SU-DHL-6 (cell line): ENCODE measurements at regions not wholly inside any gene's neighbourhood (a gene's known extent, or its start where the extent isn't known, plus 50 kb on each side); places are given as distances from the start of the nearest gene placed in this dataset.

Experiments used
- H2AFZ ChIP-seq: fragments of 200-600 bp; sonication (generic); 2 replicates; pipeline ENCODE4 v1.6.1; 2014; ENCODE audit warnings: low read depth, mild to moderate bottlenecking, moderate library complexity, mixed read lengths, antibody characterized with exemption, low read length; ENCODE audit not compliant: severe bottlenecking
- H3F3A ChIP-seq: fragments of 200-600 bp; shearing (Covaris generic); 2 replicates; pipeline ENCODE4 v1.6.0; 2016; ENCODE audit warnings: antibody characterized with exemption, mild to moderate bottlenecking; ENCODE audit not compliant: insufficient read depth
- H3K27ac ChIP-seq: fragments of 200-600 bp; sonication (generic); 2 replicates; pipeline ENCODE4 v1.5.1; 2016; ENCODE audit warnings: low read depth, mild to moderate bottlenecking, low read length, moderate library complexity, mixed read lengths
- H3K27me3 ChIP-seq: fragments of 200-600 bp; sonication (generic), shearing (Covaris generic); 2 replicates; pipeline ENCODE4 v1.6.0; 2014; ENCODE audit warnings: mild to moderate bottlenecking, low read length
- H3K36me3 ChIP-seq: fragments of 200-600 bp; sonication (generic); 2 replicates; pipeline ENCODE4 v1.6.1; 2014; ENCODE audit warnings: mild to moderate bottlenecking, low read length, mixed read lengths
- H3K4me2 ChIP-seq: fragments of 300-600, 200-600 bp; shearing (Covaris generic), sonication (generic); 2 replicates; pipeline ENCODE4 v1.6.0; 2014; ENCODE audit warnings: low read length, low read depth, mild to moderate bottlenecking; ENCODE audit not compliant: poor library complexity, severe bottlenecking
- H3K4me3 ChIP-seq: fragments of 200-600 bp; sonication (generic); 2 replicates; pipeline ENCODE4 v1.5.1; 2014; ENCODE audit warnings: antibody characterized with exemption, low read length, mild to moderate bottlenecking, mixed read lengths; ENCODE audit not compliant: insufficient read depth, poor library complexity, severe bottlenecking
- H3K79me2 ChIP-seq: fragments of 200-600 bp; sonication (generic); 2 replicates; pipeline ENCODE4 v1.6.1; 2014; ENCODE audit warnings: mild to moderate bottlenecking, low read length, moderate library complexity; ENCODE audit not compliant: insufficient read depth
- H3K9ac ChIP-seq: fragments of 200-600 bp; sonication (generic); 2 replicates; pipeline ENCODE4 v1.7.0; 2014; ENCODE audit warnings: mild to moderate bottlenecking, low read length
- H3K9me2 ChIP-seq: fragments of 200-600 bp; sonication (generic); replicated peaks from 2 replicates; pipeline ENCODE4 v1.6.1; 2014; ENCODE audit warnings: low read length; ENCODE audit not compliant: insufficient read depth
- H3K9me3 ChIP-seq: fragments of 200-600 bp; sonication (generic); 2 replicates; pipeline ENCODE4 v1.6.1; 2014; ENCODE audit warnings: low read length, mixed read lengths; ENCODE audit not compliant: insufficient read depth
- H4K20me1 ChIP-seq: fragments of 200-600 bp; sonication (generic); 2 replicates; pipeline ENCODE4 v1.6.1; 2014; ENCODE audit warnings: low read depth, mild to moderate bottlenecking, antibody characterized with exemption, low read length, moderate library complexity, mixed read lengths
- CTCF ChIP-seq: fragments of 200-600 bp; sonication (generic); IDR thresholded peaks from one replicate; pipeline ENCODE4 v1.5.1; 2017; ENCODE audit warnings: antibody characterized with exemption, mild to moderate bottlenecking, low read length, moderate library complexity; ENCODE audit not compliant: insufficient read depth, poor library complexity, severe bottlenecking
- EZH2phosphoT487 ChIP-seq: fragments of 200-600 bp; sonication (generic), shearing (Covaris generic); conservative IDR thresholded peaks from 2 replicates; pipeline ENCODE4 v1.6.1; 2018; ENCODE audit warnings: mild to moderate bottlenecking, antibody characterized with exemption, low read length, moderate library complexity, mixed read lengths

DNA sequence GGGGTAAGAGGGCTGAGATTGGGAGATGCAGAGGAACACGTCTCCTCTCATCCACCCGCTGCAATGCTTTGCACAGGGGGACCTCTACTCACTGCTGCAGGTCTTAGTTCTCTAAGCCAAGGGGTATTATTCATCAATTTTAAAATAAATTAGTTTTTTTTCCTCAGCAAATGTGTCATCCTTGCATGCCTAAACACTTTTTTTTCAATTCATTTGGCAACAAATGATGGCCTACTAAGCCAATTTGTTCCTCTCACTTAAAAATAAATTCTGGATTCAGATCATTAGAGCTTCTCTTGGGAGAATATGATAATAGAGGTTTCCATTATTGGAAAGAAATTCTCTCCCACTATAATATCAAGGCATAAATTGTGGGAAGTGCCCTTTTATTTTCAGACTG lies 338.3 kb downstream of the IRX1 start:
- H3K36me3 ChIP-seq = no peaks in the 10 kb centered on the region
- no peaks in the 10 kb centered on the region for H3K27me3 ChIP-seq
- H2AFZ ChIP-seq = no peak overlapping the region
- H3F3A ChIP-seq = no peaks in the 10 kb centered on the region
- H3K4me2 ChIP-seq = no peak overlapping the region
- H3K79me2 ChIP-seq = no peaks in the 10 kb centered on the region
- H3K27ac ChIP-seq = no peak overlapping the region
- H3K4me3 ChIP-seq = no peak overlapping the region
- TF ChIP-seq EZH2phosphoT487 = no peak
- TF ChIP-seq CTCF = no peak
- H3K9ac ChIP-seq = no peak overlapping the region
- no peaks in the 10 kb centered on the region for H3K9me2 ChIP-seq
- H4K20me1 ChIP-seq = no peaks in the 10 kb centered on the region
- no peaks in the 10 kb centered on the region for H3K9me3 ChIP-seq

DNA sequence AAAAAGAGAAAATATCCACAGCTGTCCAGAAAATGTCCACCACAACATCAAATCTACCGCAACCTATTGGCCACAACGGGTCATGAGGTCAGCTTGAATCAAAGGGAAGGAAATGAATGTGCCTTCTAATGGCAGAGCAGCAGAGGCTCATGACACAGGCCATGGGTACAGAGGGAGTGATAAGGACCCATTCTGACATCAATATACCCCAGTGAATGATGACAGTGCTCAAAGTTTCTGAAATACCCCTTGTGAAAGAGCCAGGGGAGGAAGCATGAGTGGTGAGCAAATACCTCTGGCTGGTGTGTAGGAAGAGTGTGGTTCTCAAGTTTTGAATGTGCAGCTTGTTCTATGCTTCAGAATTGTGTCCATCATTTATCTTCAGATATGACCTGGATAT lies 348.2 kb downstream of the IRX1 start:
- no peak overlapping the region for H3K27ac ChIP-seq
- H3K36me3 ChIP-seq = no peaks in the 10 kb centered on the region
- no peak overlapping the region for H2AFZ ChIP-seq
- H4K20me1 ChIP-seq = no peaks in the 10 kb centered on the region
- no peaks in the 10 kb centered on the region for H3K9me2 ChIP-seq
- H3F3A ChIP-seq = no peaks in the 10 kb centered on the region
- no peak for TF ChIP-seq CTCF
- no peak for TF ChIP-seq EZH2phosphoT487
- no peak overlapping the region for H3K4me2 ChIP-seq
- no peaks in the 10 kb centered on the region for H3K9me3 ChIP-seq
- 0 out of 2 replicates have a peak, but pooled peaks cover 3% of the 10 kb centered on the region for H3K27me3 ChIP-seq
- H3K79me2 ChIP-seq = no peaks in the 10 kb centered on the region
- no peak overlapping the region for H3K4me3 ChIP-seq
- no peak overlapping the region for H3K9ac ChIP-seq

DNA sequence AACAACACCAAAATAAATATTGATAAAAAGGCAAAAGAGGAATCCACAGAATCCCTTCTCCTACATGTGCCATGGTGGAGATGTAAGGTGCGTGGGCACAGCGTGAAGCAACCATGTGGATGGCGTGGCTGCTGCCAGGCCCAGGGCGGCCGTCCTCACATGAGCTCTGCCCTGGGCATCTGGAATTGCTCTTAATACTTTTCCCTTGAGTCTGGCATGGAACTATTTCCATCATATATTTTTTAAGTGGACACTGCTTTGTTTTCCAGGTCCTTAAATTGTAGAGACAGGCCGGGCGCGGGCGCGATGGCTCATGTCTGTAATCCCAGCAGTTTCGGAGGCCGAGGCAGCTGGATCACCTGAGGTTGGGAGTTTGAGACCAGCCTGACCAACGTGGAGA lies 349.3 kb downstream of the IRX1 start:
- no peak overlapping the region for H2AFZ ChIP-seq
- H3K9ac ChIP-seq = no peak overlapping the region
- no peak overlapping the region for H3K4me2 ChIP-seq
- no peaks in the 10 kb centered on the region for H4K20me1 ChIP-seq
- TF ChIP-seq EZH2phosphoT487 (no peak), CTCF (no peak)
- H3F3A ChIP-seq = no peaks in the 10 kb centered on the region
- H3K9me3 ChIP-seq = no peaks in the 10 kb centered on the region
- H3K27ac ChIP-seq = no peak overlapping the region
- no peak overlapping the region for H3K4me3 ChIP-seq
- 0 out of 2 replicates have a peak, but pooled peaks cover 3% of the 10 kb centered on the region for H3K27me3 ChIP-seq
- H3K36me3 ChIP-seq = no peaks in the 10 kb centered on the region
- no peaks in the 10 kb centered on the region for H3K79me2 ChIP-seq
- H3K9me2 ChIP-seq = no peaks in the 10 kb centered on the region

DNA sequence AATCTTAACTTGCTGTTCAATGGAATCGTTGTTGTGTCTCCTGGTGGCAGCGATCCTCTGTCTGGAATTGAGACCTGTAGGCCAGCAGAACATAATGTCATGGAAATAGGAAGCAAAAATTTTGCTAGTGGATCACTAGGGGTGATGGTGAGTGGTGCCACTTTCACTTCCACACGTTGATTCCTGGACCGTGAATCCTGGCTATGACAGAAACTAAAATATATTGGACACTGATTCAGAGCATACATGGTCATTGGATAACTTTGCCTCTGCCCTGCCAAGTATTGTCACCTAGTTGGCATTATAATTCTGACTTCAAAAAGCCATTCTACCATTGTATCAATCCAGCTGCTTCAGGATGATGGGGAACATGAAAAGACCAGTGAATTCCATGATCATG lies 353.2 kb downstream of the IRX1 start:
- no peaks in the 10 kb centered on the region for H4K20me1 ChIP-seq
- 0 out of 2 replicates have a peak, but pooled peaks cover 3% of the 10 kb centered on the region for H3K27me3 ChIP-seq
- no peak overlapping the region for H2AFZ ChIP-seq
- no peaks in the 10 kb centered on the region for H3F3A ChIP-seq
- no peaks in the 10 kb centered on the region for H3K9me2 ChIP-seq
- H3K36me3 ChIP-seq = no peaks in the 10 kb centered on the region
- H3K9me3 ChIP-seq = no peaks in the 10 kb centered on the region
- H3K79me2 ChIP-seq = no peaks in the 10 kb centered on the region
- H3K4me2 ChIP-seq = no peak overlapping the region
- H3K27ac ChIP-seq = no peak overlapping the region
- TF ChIP-seq EZH2phosphoT487 = no peak
- no peak for TF ChIP-seq CTCF
- no peak overlapping the region for H3K4me3 ChIP-seq
- no peak overlapping the region for H3K9ac ChIP-seq
